ENCODE measurements at regions not wholly inside any gene's neighbourhood (a gene's known extent, or its start where the extent isn't known, plus 50 kb on each side); places are given as distances from the start of the nearest gene placed in this dataset.

DNA sequence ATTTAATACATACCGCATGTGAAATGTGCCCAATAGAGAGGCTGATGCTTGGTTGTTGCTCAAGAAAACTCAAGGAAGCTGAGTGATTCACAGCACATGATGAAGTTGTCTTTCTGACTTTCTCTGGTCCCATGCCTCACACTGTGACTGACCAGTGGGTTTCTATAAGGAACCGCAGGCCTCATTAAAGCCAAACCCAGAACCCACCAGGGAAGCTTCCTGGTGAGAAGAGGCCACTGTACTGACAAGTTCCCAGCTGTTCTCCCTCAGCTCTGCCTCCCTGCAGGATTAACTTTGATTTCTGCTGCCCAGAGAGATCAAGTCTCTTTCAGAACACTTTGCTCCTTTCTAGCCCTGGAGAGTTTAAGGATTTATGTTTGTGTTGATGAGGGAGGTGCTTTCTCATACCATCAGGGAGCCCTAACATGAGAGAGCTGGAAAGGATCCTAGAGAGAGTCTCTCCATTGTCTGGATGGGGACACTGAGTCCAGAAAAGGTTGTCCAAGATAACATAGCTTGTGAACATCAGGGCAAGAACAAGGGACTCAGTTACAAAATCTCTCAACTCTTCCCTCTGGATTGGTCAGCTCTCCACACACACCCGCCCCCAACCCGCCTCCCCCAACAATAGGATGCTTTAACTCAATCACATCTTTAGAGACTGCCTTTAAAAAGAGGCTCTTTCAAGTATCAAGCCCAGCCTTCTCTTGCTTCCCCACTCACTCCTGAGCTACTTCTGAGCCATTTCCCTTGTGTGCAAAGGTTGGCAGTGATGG lies 303.2 kb upstream of the TLE3 start:
- TF ChIP-seq CTCF (IDR thresholded peaks at IDR 0.05; ENCODE audit: low read depth, low read length, poor library complexity, severe bottlenecking) (no peak), EZH2phosphoT487 (IDR thresholded peaks at IDR 0.05; ENCODE audit: borderline replicate concordance, low read length) (no peak)
